ENCODE measurements at regions not wholly inside any gene's neighbourhood (a gene's known extent, or its start where the extent isn't known, plus 50 kb on each side); places are given as distances from the start of the nearest gene placed in this dataset.

- no peaks in the 10 kb centered on the region for H3K9me3 ChIP-seq
- H3K27me3 ChIP-seq, result no peaks in the 10 kb centered on the region
- H3K4me1 ChIP-seq, result no peaks in the 10 kb centered on the region
- intact Hi-C loops (cut with DNase I; ENCODE audit: low total_unique reads), result no loop called here
- no peaks in the 10 kb centered on the region for H3K36me3 ChIP-seq
- no peak overlapping the region for H3K27ac ChIP-seq
- TF ChIP-seq CTCF (IDR thresholded peaks at IDR 0.05), result no peak
- no peak for TF ChIP-seq POLR2AphosphoS5 (IDR thresholded peaks at IDR 0.05)
- no peak for TF ChIP-seq POLR2A (IDR thresholded peaks at IDR 0.05)
- H3K4me3 ChIP-seq, result no peak overlapping the region
- no peak for DNase-seq (ENCODE audit: low spot score in 2 of 2)
Measured at GRCh38 chr13:22647156-22647850, 533.5 kb upstream of the SGCG start.

GRCh38 chr13:22648320-22648801, 532.4 kb upstream of the SGCG start:
- TF ChIP-seq CTCF (IDR thresholded peaks at IDR 0.05), result no peak
- TF ChIP-seq POLR2A (IDR thresholded peaks at IDR 0.05), result no peak
- TF ChIP-seq POLR2AphosphoS5 (IDR thresholded peaks at IDR 0.05), result no peak
- Histone ChIP-seq H3K4me1 (no peaks in the 10 kb centered on the region), H3K36me3 (no peaks in the 10 kb centered on the region), H3K9me3 (no peaks in the 10 kb centered on the region), H3K27ac (no peak overlapping the region), H3K4me3 (no peak overlapping the region), H3K27me3 (no peaks in the 10 kb centered on the region)
- intact Hi-C loops (cut with DNase I; ENCODE audit: low total_unique reads), result no loop called here
- no peak for DNase-seq (ENCODE audit: low spot score in 2 of 2)

GRCh38 chr13:22652796-22653195, 528.0 kb upstream of the SGCG start:
- no peaks in the 10 kb centered on the region for H3K4me1 ChIP-seq
- H3K27ac ChIP-seq, result no peak overlapping the region
- no peak overlapping the region for H3K4me3 ChIP-seq
- no peaks in the 10 kb centered on the region for H3K9me3 ChIP-seq
- no peak for TF ChIP-seq POLR2A (IDR thresholded peaks at IDR 0.05)
- TF ChIP-seq CTCF (IDR thresholded peaks at IDR 0.05), result no peak
- no peak for TF ChIP-seq POLR2AphosphoS5 (IDR thresholded peaks at IDR 0.05)
- DNase-seq (ENCODE audit: low spot score in 2 of 2), result no peak
- no peaks in the 10 kb centered on the region for H3K27me3 ChIP-seq
- no peaks in the 10 kb centered on the region for H3K36me3 ChIP-seq
- intact Hi-C loops (cut with DNase I; ENCODE audit: low total_unique reads), result no loop called here

- TF ChIP-seq CTCF (IDR thresholded peaks at IDR 0.05) (no peak), POLR2AphosphoS5 (IDR thresholded peaks at IDR 0.05) (no peak), POLR2A (IDR thresholded peaks at IDR 0.05) (no peak)
- DNase-seq (ENCODE audit: low spot score in 2 of 2), result no peak
- intact Hi-C loops (cut with DNase I; ENCODE audit: low total_unique reads), result no loop called here
- no peaks in the 10 kb centered on the region for H3K4me1 ChIP-seq
- no peaks in the 10 kb centered on the region for H3K36me3 ChIP-seq
- H3K27ac ChIP-seq, result no peak overlapping the region
- no peaks in the 10 kb centered on the region for H3K9me3 ChIP-seq
- no peak overlapping the region for H3K4me3 ChIP-seq
- H3K27me3 ChIP-seq, result no peaks in the 10 kb centered on the region
Measured at GRCh38 chr13:22653866-22654265, 526.9 kb upstream of the SGCG start.

- no peaks in the 10 kb centered on the region for H3K27me3 ChIP-seq
Measured at GRCh38 chr13:22655106-22655852, 525.5 kb upstream of the SGCG start.

More at GRCh38 chr13:22655106-22655852, 525.5 kb upstream of the SGCG start:
- no peak overlapping the region for H3K4me3 ChIP-seq
- intact Hi-C loops (cut with DNase I; ENCODE audit: low total_unique reads), result no loop called here
- H3K27ac ChIP-seq, result no peak overlapping the region
- H3K36me3 ChIP-seq, result no peaks in the 10 kb centered on the region
- DNase-seq (ENCODE audit: low spot score in 2 of 2), result no peak
- no peaks in the 10 kb centered on the region for H3K4me1 ChIP-seq
- TF ChIP-seq POLR2A (IDR thresholded peaks at IDR 0.05) (no peak), POLR2AphosphoS5 (IDR thresholded peaks at IDR 0.05) (no peak), CTCF (IDR thresholded peaks at IDR 0.05) (no peak)
- no peaks in the 10 kb centered on the region for H3K9me3 ChIP-seq
